ENCODE measurements at regions not wholly inside any gene's neighbourhood (a gene's known extent, or its start where the extent isn't known, plus 50 kb on each side); places are given as distances from the start of the nearest gene placed in this dataset.
"Not testable (repeated sequence)": the region's sequence is repeated elsewhere in the genome, so short reads cannot be mapped to it uniquely, and the experiment has no call there.

DNA sequence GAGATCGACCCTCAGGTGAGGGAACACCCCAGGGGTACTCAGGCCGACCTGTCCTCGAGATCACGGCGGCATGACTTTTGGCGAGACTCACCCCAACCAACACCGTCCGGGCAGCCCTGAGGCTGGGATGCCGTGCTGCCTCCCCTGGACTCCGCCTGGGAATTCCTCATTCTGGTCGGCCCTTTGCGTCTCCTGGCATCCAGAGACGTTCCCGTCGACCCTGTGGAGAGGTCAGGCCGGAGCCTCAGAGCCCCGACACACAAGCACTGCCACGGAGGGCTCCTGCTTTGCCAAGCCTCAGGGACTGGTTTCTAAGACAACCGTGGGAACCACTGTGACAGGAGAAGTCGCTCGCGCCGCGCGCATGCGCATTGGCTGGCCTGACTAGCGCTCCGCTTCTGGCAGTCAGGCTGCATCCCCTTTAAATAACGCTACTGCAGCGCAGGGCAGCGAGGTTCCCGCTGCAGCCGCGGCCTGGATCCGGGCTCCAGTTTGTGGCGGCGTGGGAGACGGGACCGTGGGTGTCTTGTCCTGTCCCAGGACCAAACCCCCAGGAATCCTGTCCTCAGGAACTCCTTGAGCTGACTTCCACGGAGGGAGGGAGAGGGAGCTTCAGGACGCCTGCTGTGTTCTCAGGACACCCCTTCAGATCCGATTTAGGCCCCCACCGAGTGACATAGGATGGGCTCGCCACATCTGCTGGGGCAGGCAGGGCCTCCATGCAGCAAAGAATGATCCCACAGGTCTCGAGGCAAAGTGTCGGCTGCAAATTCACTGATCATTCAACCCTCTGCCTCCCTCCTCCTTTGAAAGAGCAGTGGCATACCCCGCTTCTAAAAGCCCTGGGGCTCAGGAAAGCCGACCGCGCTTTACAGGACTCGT is 163.2 kb upstream of the ZNF337 start:
- H3K9me3 ChIP-seq (ENCODE audit: insufficient read depth, low read depth, low read length) = peaks cover 3% of the 10 kb centered on the region
- peaks cover 3% of the 10 kb centered on the region for H3K4me1 Mint-ChIP-seq (ENCODE audit: low read depth, unreplicated experiment)
- peak overlapping the region; percentile 72 for H3K4me2 ChIP-seq (ENCODE audit: low read length)
- peaks cover 9% of the 10 kb centered on the region for H4K20me1 ChIP-seq (ENCODE audit: insufficient read depth, low read length)
- no peak overlapping the region for H3K27ac ChIP-seq (ENCODE audit: low read depth, low read length)
- FAIRE-seq = no peak
- no peak overlapping the region for H3K4me3 ChIP-seq (ENCODE audit: insufficient read depth, low read depth, low read length)
- peak overlapping the region; percentile 40 for H2AFZ ChIP-seq (ENCODE audit: low read depth, low read length)
- H3K79me2 ChIP-seq (ENCODE audit: insufficient read depth, low read length) = no peaks in the 10 kb centered on the region
- peaks cover 65% of the 10 kb centered on the region for H3K27me3 Mint-ChIP-seq (ENCODE audit: low read depth, unreplicated experiment)
- H3K27me3 ChIP-seq (ENCODE audit: insufficient read depth, low read length) = peaks cover 59% of the 10 kb centered on the region
- DNase-seq (ENCODE audit: low read depth) = no peak
- H3K36me3 ChIP-seq (ENCODE audit: insufficient read depth, low read length) = no peaks in the 10 kb centered on the region
- no peak overlapping the region for H3K9ac ChIP-seq (ENCODE audit: low read length)
- TF ChIP-seq, protein P1, sequence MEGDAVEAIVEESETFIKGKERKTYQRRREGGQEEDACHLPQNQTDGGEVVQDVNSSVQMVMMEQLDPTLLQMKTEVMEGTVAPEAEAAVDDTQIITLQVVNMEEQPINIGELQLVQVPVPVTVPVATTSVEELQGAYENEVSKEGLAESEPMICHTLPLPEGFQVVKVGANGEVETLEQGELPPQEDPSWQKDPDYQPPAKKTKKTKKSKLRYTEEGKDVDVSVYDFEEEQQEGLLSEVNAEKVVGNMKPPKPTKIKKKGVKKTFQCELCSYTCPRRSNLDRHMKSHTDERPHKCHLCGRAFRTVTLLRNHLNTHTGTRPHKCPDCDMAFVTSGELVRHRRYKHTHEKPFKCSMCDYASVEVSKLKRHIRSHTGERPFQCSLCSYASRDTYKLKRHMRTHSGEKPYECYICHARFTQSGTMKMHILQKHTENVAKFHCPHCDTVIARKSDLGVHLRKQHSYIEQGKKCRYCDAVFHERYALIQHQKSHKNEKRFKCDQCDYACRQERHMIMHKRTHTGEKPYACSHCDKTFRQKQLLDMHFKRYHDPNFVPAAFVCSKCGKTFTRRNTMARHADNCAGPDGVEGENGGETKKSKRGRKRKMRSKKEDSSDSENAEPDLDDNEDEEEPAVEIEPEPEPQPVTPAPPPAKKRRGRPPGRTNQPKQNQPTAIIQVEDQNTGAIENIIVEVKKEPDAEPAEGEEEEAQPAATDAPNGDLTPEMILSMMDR (IDR thresholded peaks at IDR 0.05; ENCODE audit: insufficient read depth, low read depth, low read length) = no peak
- peak; percentile 85 for TF ChIP-seq EZH2 (IDR thresholded peaks at IDR 0.05; ENCODE audit: insufficient read depth, low read length)
- H3K36me3 Mint-ChIP-seq (ENCODE audit: low read depth, unreplicated experiment) = peaks cover 5% of the 10 kb centered on the region
- H3K4me1 ChIP-seq (ENCODE audit: insufficient read depth, low read length) = peaks cover 24% of the 10 kb centered on the region
- no peak overlapping the region for H3K4me3 Mint-ChIP-seq (ENCODE audit: unreplicated experiment)
- H3K27ac Mint-ChIP-seq (ENCODE audit: unreplicated experiment) = no peak overlapping the region
- peaks cover 6% of the 10 kb centered on the region for H3K9me3 Mint-ChIP-seq (ENCODE audit: unreplicated experiment)

DNA sequence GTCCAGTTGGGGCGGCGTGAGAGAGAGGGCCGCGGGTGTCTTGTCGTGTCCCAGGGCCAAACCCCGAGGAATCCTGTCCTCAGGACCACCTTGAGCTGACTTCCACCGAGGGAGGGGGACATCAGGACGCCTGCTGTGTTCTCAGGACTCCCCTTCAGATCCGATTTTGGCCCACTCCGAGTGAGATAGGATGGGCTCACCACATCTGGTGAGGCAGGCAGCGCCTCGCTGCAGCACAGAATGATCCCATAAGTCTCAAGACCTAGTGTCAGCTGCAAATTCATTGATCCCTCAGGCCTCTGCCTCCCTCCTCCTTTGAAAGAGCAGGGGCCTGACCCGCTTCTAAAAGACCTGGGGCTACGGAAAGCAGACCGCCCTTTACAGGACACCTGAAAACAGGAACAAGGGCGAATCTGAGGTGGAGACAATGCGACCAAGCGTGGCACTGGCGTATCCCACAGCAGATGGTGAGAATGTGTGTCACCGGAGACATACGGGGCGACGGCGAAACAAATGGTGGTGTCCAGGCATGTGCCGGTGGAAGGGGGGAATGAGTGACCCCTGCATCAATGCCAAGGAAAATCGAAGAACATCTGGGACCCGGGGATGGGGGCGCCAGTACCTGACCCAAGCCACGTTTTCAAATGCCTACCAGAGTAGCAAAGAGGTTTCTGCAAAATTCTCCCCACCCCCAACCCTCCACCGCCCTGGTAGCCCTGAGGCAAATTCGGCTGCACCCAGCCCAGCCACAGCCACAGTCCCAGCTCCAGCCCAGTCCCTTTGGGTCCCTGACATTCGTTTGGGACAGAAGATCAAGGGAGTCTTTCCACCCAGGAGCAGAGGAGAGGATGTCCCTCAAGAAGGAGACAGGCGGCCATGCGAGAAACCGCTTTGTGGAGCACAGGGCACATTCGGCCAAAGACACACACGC is 162.1 kb upstream of the ZNF337 start:
- no peak for FAIRE-seq
- peaks cover 4% of the 10 kb centered on the region for H3K9me3 Mint-ChIP-seq (ENCODE audit: unreplicated experiment)
- H3K27me3 Mint-ChIP-seq (ENCODE audit: low read depth, unreplicated experiment) = peaks cover 61% of the 10 kb centered on the region
- Histone ChIP-seq H2AFZ (ENCODE audit: low read depth, low read length) (peak overlapping the region; percentile 66), H3K27ac (ENCODE audit: low read depth, low read length) (no peak overlapping the region), H3K4me1 (ENCODE audit: insufficient read depth, low read length) (peaks cover 24% of the 10 kb centered on the region), H3K27me3 (ENCODE audit: insufficient read depth, low read length) (peaks cover 51% of the 10 kb centered on the region), H3K4me2 (ENCODE audit: low read length) (peak overlapping the region; percentile 82), H3K9ac (ENCODE audit: low read length) (no peak overlapping the region), H3K79me2 (ENCODE audit: insufficient read depth, low read length) (no peaks in the 10 kb centered on the region), H3K9me3 (ENCODE audit: insufficient read depth, low read depth, low read length) (peaks cover 3% of the 10 kb centered on the region), H3K36me3 (ENCODE audit: insufficient read depth, low read length) (no peaks in the 10 kb centered on the region), H4K20me1 (ENCODE audit: insufficient read depth, low read length) (peaks cover 9% of the 10 kb centered on the region), H3K4me3 (ENCODE audit: insufficient read depth, low read depth, low read length) (peak overlapping the region; percentile 20)
- H3K27ac Mint-ChIP-seq (ENCODE audit: unreplicated experiment) = no peak overlapping the region
- TF ChIP-seq, protein P1 (IDR thresholded peaks at IDR 0.05; ENCODE audit: insufficient read depth, low read depth, low read length) = no peak
- no peak for TF ChIP-seq EZH2 (IDR thresholded peaks at IDR 0.05; ENCODE audit: insufficient read depth, low read length)
- H3K4me1 Mint-ChIP-seq (ENCODE audit: low read depth, unreplicated experiment) = peaks cover 3% of the 10 kb centered on the region
- H3K4me3 Mint-ChIP-seq (ENCODE audit: unreplicated experiment) = peak overlapping the region; percentile 16
- DNase-seq (ENCODE audit: low read depth) = no peak
- peaks cover 6% of the 10 kb centered on the region for H3K36me3 Mint-ChIP-seq (ENCODE audit: low read depth, unreplicated experiment)

DNA sequence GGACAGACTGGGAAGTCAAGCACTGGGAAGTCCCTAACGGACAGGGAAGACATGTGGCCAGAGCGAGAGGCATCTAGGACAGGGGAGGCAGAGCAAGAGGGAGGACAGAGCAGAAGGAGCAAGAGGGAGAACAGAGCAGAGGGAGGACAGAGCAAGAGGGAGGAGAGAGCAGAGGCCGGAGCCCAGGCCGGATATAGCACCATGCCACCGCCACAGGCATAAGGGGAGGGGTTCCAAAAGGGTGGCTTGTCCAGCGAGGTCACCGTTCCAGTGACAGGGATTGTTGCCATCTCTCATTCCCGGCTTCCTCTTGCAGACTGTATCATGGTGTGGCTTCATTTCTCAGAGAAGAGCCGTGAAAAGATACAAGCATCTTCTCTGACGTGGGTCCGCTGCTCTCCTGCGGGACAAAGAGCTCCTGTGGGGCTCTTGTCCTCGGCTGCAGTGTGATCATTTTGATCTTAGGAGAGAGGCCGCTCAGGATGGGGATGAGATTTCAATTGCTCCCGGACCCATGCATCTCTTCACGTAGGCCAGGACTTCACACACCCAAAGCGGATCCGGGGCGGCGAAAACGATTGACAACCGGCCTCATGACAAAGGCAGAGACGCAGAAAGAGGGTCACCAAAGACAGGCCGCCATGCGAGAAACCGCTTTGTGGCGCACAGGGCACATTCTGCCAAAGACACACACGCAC is 160.6 kb upstream of the ZNF337 start:
- H3K27ac ChIP-seq (ENCODE audit: low read depth, low read length); FAIRE-seq; H3K4me1 Mint-ChIP-seq (ENCODE audit: low read depth, unreplicated experiment); H4K20me1 ChIP-seq (ENCODE audit: insufficient read depth, low read length); H3K36me3 ChIP-seq (ENCODE audit: insufficient read depth, low read length); DNase-seq (ENCODE audit: low read depth); H3K9me3 ChIP-seq (ENCODE audit: insufficient read depth, low read depth, low read length); H3K4me2 ChIP-seq (ENCODE audit: low read length); H3K9me3 Mint-ChIP-seq (ENCODE audit: unreplicated experiment); H3K27ac Mint-ChIP-seq (ENCODE audit: unreplicated experiment); H3K9ac ChIP-seq (ENCODE audit: low read length); H3K36me3 Mint-ChIP-seq (ENCODE audit: low read depth, unreplicated experiment); H2AFZ ChIP-seq (ENCODE audit: low read depth, low read length); H3K79me2 ChIP-seq (ENCODE audit: insufficient read depth, low read length); H3K4me3 ChIP-seq (ENCODE audit: insufficient read depth, low read depth, low read length): not testable (repeated sequence)
- Mint-ChIP-seq H3K27me3 (ENCODE audit: low read depth, unreplicated experiment) (peaks cover 50% of the 10 kb centered on the region), H3K4me3 (ENCODE audit: unreplicated experiment) (peak overlapping the region; percentile 36)
- peaks cover 15% of the 10 kb centered on the region for H3K4me1 ChIP-seq (ENCODE audit: insufficient read depth, low read length)
- H3K27me3 ChIP-seq (ENCODE audit: insufficient read depth, low read length) = peaks cover 44% of the 10 kb centered on the region
